ENCODE measurements at regions not wholly inside any gene's neighbourhood (a gene's known extent, or its start where the extent isn't known, plus 50 kb on each side); places are given as distances from the start of the nearest gene placed in this dataset.

GRCh38 chr1:82318265-82318664 is 517.5 kb downstream of the ADGRL2 start:
- no peaks in the 10 kb centered on the region for H3K36me3 ChIP-seq (ENCODE audit: control insufficient read depth, low read length)
- no peaks in the 10 kb centered on the region for H3K9me3 ChIP-seq (ENCODE audit: control insufficient read depth, insufficient read depth, low read length)
- H3K79me2 ChIP-seq (ENCODE audit: control insufficient read depth, low read length) = no peaks in the 10 kb centered on the region

GRCh38 chr1:82317671-82318070 is 516.9 kb downstream of the ADGRL2 start:
- Histone ChIP-seq H3K9me2 (replicated peaks; ENCODE audit: control insufficient read depth, low read length) (no peaks in the 10 kb centered on the region), H3F3A (ENCODE audit: control insufficient read depth, insufficient read depth) (no peaks in the 10 kb centered on the region), H3K79me2 (ENCODE audit: control insufficient read depth, low read length) (no peaks in the 10 kb centered on the region), H3K4me1 (ENCODE audit: control insufficient read depth, low read length) (no peaks in the 10 kb centered on the region), H3K27ac (ENCODE audit: low read depth, low read length) (no peak overlapping the region), H3K4me2 (ENCODE audit: low read length) (no peak overlapping the region), H3K27me3 (ENCODE audit: control insufficient read depth, low read length) (no peaks in the 10 kb centered on the region), H3K36me3 (ENCODE audit: control insufficient read depth, low read length) (no peaks in the 10 kb centered on the region), H3K4me3 (ENCODE audit: low read length) (no peak overlapping the region), H4K20me1 (ENCODE audit: control insufficient read depth, insufficient read depth, low read depth, low read length) (no peaks in the 10 kb centered on the region), H3K9me3 (ENCODE audit: control insufficient read depth, insufficient read depth, low read length) (no peaks in the 10 kb centered on the region)
- TF ChIP-seq CTCF (IDR thresholded peaks at IDR 0.05; ENCODE audit: low read depth, low read length, poor library complexity, severe bottlenecking) (no peak), EZH2phosphoT487 (IDR thresholded peaks at IDR 0.05; ENCODE audit: borderline replicate concordance, low read length) (no peak)

More at GRCh38 chr1:82318265-82318664, 517.5 kb downstream of the ADGRL2 start:
- no peak for TF ChIP-seq EZH2phosphoT487 (IDR thresholded peaks at IDR 0.05; ENCODE audit: borderline replicate concordance, low read length)
- no peak for TF ChIP-seq CTCF (IDR thresholded peaks at IDR 0.05; ENCODE audit: low read depth, low read length, poor library complexity, severe bottlenecking)
- Histone ChIP-seq H3K9me2 (replicated peaks; ENCODE audit: control insufficient read depth, low read length) (no peaks in the 10 kb centered on the region), H3K4me3 (ENCODE audit: low read length) (no peak overlapping the region), H3K4me2 (ENCODE audit: low read length) (no peak overlapping the region), H3F3A (ENCODE audit: control insufficient read depth, insufficient read depth) (no peaks in the 10 kb centered on the region), H3K4me1 (ENCODE audit: control insufficient read depth, low read length) (no peaks in the 10 kb centered on the region), H3K27me3 (ENCODE audit: control insufficient read depth, low read length) (no peaks in the 10 kb centered on the region), H4K20me1 (ENCODE audit: control insufficient read depth, insufficient read depth, low read depth, low read length) (no peaks in the 10 kb centered on the region), H3K27ac (ENCODE audit: low read depth, low read length) (no peak overlapping the region)

GRCh38 chr1:82299656-82300055 is 498.9 kb downstream of the ADGRL2 start:
- Histone ChIP-seq H3F3A (ENCODE audit: control insufficient read depth, insufficient read depth) (no peaks in the 10 kb centered on the region), H3K27ac (ENCODE audit: low read depth, low read length) (no peak overlapping the region), H3K9me3 (ENCODE audit: control insufficient read depth, insufficient read depth, low read length) (no peaks in the 10 kb centered on the region), H3K79me2 (ENCODE audit: control insufficient read depth, low read length) (no peaks in the 10 kb centered on the region), H3K9me2 (replicated peaks; ENCODE audit: control insufficient read depth, low read length) (no peaks in the 10 kb centered on the region), H3K36me3 (ENCODE audit: control insufficient read depth, low read length) (no peaks in the 10 kb centered on the region), H3K4me1 (ENCODE audit: control insufficient read depth, low read length) (no peaks in the 10 kb centered on the region), H4K20me1 (ENCODE audit: control insufficient read depth, insufficient read depth, low read depth, low read length) (no peaks in the 10 kb centered on the region), H3K4me3 (ENCODE audit: low read length) (no peak overlapping the region), H3K4me2 (ENCODE audit: low read length) (no peak overlapping the region), H3K27me3 (ENCODE audit: control insufficient read depth, low read length) (no peaks in the 10 kb centered on the region)
- TF ChIP-seq EZH2phosphoT487 (IDR thresholded peaks at IDR 0.05; ENCODE audit: borderline replicate concordance, low read length) = no peak
- TF ChIP-seq CTCF (IDR thresholded peaks at IDR 0.05; ENCODE audit: low read depth, low read length, poor library complexity, severe bottlenecking) = no peak

GRCh38 chr1:82299056-82299455 is 498.3 kb downstream of the ADGRL2 start:
- H3K4me2 ChIP-seq (ENCODE audit: low read length) = no peak overlapping the region

More at GRCh38 chr1:82299056-82299455, 498.3 kb downstream of the ADGRL2 start:
- H3K79me2 ChIP-seq (ENCODE audit: control insufficient read depth, low read length) = no peaks in the 10 kb centered on the region
- no peaks in the 10 kb centered on the region for H3K4me1 ChIP-seq (ENCODE audit: control insufficient read depth, low read length)
- H3K9me3 ChIP-seq (ENCODE audit: control insufficient read depth, insufficient read depth, low read length) = no peaks in the 10 kb centered on the region
- no peak overlapping the region for H3K4me3 ChIP-seq (ENCODE audit: low read length)
- no peaks in the 10 kb centered on the region for H3F3A ChIP-seq (ENCODE audit: control insufficient read depth, insufficient read depth)
- no peaks in the 10 kb centered on the region for H4K20me1 ChIP-seq (ENCODE audit: control insufficient read depth, insufficient read depth, low read depth, low read length)
- TF ChIP-seq CTCF (IDR thresholded peaks at IDR 0.05; ENCODE audit: low read depth, low read length, poor library complexity, severe bottlenecking) = no peak
- no peak for TF ChIP-seq EZH2phosphoT487 (IDR thresholded peaks at IDR 0.05; ENCODE audit: borderline replicate concordance, low read length)
- H3K36me3 ChIP-seq (ENCODE audit: control insufficient read depth, low read length) = no peaks in the 10 kb centered on the region
- H3K27ac ChIP-seq (ENCODE audit: low read depth, low read length) = no peak overlapping the region
- no peaks in the 10 kb centered on the region for H3K27me3 ChIP-seq (ENCODE audit: control insufficient read depth, low read length)
- no peaks in the 10 kb centered on the region for H3K9me2 ChIP-seq (replicated peaks; ENCODE audit: control insufficient read depth, low read length)
